ENCODE measurements at regions not wholly inside any gene's neighbourhood (a gene's known extent, or its start where the extent isn't known, plus 50 kb on each side); places are given as distances from the start of the nearest gene placed in this dataset.

DNA sequence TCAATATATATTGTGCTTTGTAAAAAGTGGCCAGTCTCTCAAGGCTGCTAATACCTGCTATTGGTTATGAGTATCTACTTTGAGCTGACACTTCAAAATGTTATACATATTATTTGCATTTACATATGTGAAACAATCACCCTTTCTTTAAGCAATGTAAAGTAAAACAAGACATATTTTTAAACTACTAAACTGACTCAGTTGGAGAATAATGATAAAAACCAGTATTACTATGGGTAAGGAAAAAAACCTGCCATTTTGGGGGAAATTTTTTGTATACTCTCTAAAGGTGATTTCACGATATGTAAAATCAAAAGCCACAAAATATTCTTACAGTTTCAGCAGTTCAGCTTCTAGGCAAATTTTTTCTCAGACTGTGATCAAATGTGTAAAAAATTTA, 232.3 kb downstream of the PRL start:
- DNase-seq (ENCODE audit: low spot score), result no peak
- H3K27ac ChIP-seq (ENCODE audit: poor library complexity, severe bottlenecking), result no peak overlapping the region
- TF ChIP-seq, protein P1, sequence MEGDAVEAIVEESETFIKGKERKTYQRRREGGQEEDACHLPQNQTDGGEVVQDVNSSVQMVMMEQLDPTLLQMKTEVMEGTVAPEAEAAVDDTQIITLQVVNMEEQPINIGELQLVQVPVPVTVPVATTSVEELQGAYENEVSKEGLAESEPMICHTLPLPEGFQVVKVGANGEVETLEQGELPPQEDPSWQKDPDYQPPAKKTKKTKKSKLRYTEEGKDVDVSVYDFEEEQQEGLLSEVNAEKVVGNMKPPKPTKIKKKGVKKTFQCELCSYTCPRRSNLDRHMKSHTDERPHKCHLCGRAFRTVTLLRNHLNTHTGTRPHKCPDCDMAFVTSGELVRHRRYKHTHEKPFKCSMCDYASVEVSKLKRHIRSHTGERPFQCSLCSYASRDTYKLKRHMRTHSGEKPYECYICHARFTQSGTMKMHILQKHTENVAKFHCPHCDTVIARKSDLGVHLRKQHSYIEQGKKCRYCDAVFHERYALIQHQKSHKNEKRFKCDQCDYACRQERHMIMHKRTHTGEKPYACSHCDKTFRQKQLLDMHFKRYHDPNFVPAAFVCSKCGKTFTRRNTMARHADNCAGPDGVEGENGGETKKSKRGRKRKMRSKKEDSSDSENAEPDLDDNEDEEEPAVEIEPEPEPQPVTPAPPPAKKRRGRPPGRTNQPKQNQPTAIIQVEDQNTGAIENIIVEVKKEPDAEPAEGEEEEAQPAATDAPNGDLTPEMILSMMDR (IDR thresholded peaks at IDR 0.05; ENCODE audit: poor library complexity, severe bottlenecking), result no peak
- H3K27me3 ChIP-seq (ENCODE audit: insufficient read depth, poor library complexity, severe bottlenecking), result no peaks in the 10 kb centered on the region
- no peaks in the 10 kb centered on the region for H3K4me1 ChIP-seq (ENCODE audit: insufficient read depth, poor library complexity, severe bottlenecking)
- H3K9me3 ChIP-seq (ENCODE audit: severe bottlenecking), result no peaks in the 10 kb centered on the region
- no peaks in the 10 kb centered on the region for H3K36me3 ChIP-seq (ENCODE audit: low read depth)
- ATAC-seq (ENCODE audit: low read depth), result no peak
- H3K4me3 ChIP-seq (ENCODE audit: severe bottlenecking), result no peak overlapping the region

DNA sequence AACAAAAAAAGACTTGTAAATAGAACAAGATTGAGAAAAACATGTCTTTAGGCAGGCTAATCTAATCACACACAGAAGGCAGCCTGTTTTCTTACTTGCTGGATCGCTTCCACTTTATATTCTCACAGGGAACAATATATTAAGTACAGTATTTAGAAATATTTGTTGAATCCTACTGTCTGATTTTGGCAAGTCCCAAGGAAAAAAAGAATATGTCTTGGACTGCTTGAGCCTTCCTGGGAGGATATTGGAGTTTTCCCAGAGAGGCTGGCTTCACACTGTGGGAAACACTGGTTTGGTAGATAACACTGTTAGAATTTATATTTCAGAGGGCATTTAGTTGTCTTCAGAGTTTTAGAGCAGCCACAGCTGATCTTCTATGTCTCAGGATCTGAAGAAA, 229.7 kb downstream of the PRL start:
- H3K4me3 ChIP-seq (ENCODE audit: severe bottlenecking), result no peak overlapping the region
- H3K9me3 ChIP-seq (ENCODE audit: severe bottlenecking), result no peaks in the 10 kb centered on the region
- DNase-seq (ENCODE audit: low spot score) (no peak), ATAC-seq (ENCODE audit: low read depth) (no peak)
- H3K27ac ChIP-seq (ENCODE audit: poor library complexity, severe bottlenecking), result no peak overlapping the region
- TF ChIP-seq, protein P1 (IDR thresholded peaks at IDR 0.05; ENCODE audit: poor library complexity, severe bottlenecking), result no peak
- no peaks in the 10 kb centered on the region for H3K36me3 ChIP-seq (ENCODE audit: low read depth)
- no peaks in the 10 kb centered on the region for H3K4me1 ChIP-seq (ENCODE audit: insufficient read depth, poor library complexity, severe bottlenecking)
- H3K27me3 ChIP-seq (ENCODE audit: insufficient read depth, poor library complexity, severe bottlenecking), result no peaks in the 10 kb centered on the region

DNA sequence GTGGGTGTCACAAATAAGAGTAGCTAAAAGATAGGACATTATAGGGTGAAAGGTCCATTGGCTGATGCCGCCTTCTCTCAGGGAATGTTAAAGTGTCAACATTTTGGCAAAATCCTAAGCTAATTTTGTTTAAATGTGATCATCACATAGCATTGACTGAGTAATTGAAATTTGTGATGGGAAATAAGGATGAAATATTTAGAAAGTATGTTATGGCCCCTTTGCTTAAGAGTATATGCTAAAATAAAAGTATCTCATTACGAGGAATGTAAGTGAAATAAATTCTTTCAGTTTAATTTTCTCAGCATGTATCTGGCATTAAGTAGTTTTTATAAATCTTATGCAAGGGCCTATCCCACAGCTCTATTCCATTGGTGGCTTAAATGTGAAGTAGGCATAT, 229.2 kb downstream of the PRL start:
- TF ChIP-seq, protein P1 (IDR thresholded peaks at IDR 0.05; ENCODE audit: poor library complexity, severe bottlenecking), result no peak
- H3K27me3 ChIP-seq (ENCODE audit: insufficient read depth, poor library complexity, severe bottlenecking), result no peaks in the 10 kb centered on the region
- H3K27ac ChIP-seq (ENCODE audit: poor library complexity, severe bottlenecking), result no peak overlapping the region
- no peaks in the 10 kb centered on the region for H3K9me3 ChIP-seq (ENCODE audit: severe bottlenecking)
- no peaks in the 10 kb centered on the region for H3K36me3 ChIP-seq (ENCODE audit: low read depth)
- no peaks in the 10 kb centered on the region for H3K4me1 ChIP-seq (ENCODE audit: insufficient read depth, poor library complexity, severe bottlenecking)
- ATAC-seq (ENCODE audit: low read depth) (no peak), DNase-seq (ENCODE audit: low spot score) (no peak)
- H3K4me3 ChIP-seq (ENCODE audit: severe bottlenecking), result no peak overlapping the region

DNA sequence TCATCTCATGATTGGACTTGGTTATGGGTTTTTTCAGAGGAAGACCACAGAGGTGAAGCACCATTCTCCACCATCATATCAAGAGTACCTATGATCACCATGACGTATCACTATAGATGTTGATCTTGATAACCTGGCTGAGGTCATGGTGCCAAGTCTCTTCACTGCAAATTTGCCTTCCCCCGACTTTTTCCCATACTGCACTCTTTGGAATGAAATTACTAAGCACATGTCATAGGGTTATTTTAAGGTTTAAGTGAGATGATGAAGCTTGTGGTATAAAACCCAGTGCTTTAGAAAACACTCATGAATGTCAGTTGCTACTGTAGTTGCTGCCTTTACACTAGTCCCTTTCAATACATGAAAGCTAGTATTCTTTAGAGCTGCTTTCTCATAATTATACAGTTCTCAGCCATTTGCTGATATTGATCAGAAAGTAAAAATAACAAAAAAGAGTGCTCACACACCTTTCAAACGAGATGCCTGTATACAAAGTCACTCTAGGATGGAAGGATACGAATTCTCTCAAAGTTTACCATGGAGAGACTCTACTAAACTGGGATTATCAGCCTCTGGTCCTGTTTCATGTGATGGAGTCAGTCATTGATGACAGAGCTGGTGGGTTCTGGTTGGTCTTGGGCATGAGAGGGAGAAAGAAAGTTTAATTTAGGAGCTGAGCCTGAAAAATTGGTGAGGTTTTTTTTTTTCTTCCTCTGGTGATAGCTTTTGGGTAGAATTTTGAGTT, 228.1 kb downstream of the PRL start:
- H3K36me3 ChIP-seq (ENCODE audit: low read depth), result no peaks in the 10 kb centered on the region
- H3K4me3 ChIP-seq (ENCODE audit: severe bottlenecking), result no peak overlapping the region
- DNase-seq (ENCODE audit: low spot score), result no peak
- no peaks in the 10 kb centered on the region for H3K27me3 ChIP-seq (ENCODE audit: insufficient read depth, poor library complexity, severe bottlenecking)
- no peaks in the 10 kb centered on the region for H3K9me3 ChIP-seq (ENCODE audit: severe bottlenecking)
- no peaks in the 10 kb centered on the region for H3K4me1 ChIP-seq (ENCODE audit: insufficient read depth, poor library complexity, severe bottlenecking)
- ATAC-seq (ENCODE audit: low read depth), result no peak
- TF ChIP-seq, protein P1 (IDR thresholded peaks at IDR 0.05; ENCODE audit: poor library complexity, severe bottlenecking), result no peak
- H3K27ac ChIP-seq (ENCODE audit: poor library complexity, severe bottlenecking), result no peak overlapping the region

DNA sequence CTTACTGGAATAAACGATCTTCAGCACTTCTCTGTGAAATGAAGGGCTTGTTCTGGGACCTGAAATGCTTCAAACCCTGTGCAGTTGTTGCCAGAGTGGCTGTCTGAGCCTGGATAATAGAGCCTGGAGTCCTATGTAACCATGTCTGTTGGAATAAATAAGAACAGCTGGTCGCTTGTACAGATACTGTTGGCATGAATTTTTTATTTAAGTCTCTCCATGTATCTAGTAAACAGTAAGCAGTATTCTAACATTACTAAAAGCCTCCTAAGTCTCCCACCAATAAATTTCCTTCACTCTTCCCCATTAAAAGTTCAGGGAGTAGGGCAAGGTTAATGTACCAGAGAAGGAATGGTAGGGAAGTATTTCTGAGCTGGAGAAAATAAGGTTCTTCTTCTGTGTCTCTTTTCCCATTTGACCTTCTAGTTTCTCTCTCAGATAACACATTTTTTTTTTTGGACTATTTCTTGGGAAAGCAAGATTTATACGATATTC, 227.5 kb downstream of the PRL start:
- DNase-seq (ENCODE audit: low spot score), result no peak
- no peak for ATAC-seq (ENCODE audit: low read depth)
- no peaks in the 10 kb centered on the region for H3K36me3 ChIP-seq (ENCODE audit: low read depth)
- no peaks in the 10 kb centered on the region for H3K4me1 ChIP-seq (ENCODE audit: insufficient read depth, poor library complexity, severe bottlenecking)
- no peaks in the 10 kb centered on the region for H3K9me3 ChIP-seq (ENCODE audit: severe bottlenecking)
- TF ChIP-seq, protein P1 (IDR thresholded peaks at IDR 0.05; ENCODE audit: poor library complexity, severe bottlenecking), result no peak
- H3K27ac ChIP-seq (ENCODE audit: poor library complexity, severe bottlenecking), result no peak overlapping the region
- H3K27me3 ChIP-seq (ENCODE audit: insufficient read depth, poor library complexity, severe bottlenecking), result no peaks in the 10 kb centered on the region
- H3K4me3 ChIP-seq (ENCODE audit: severe bottlenecking), result no peak overlapping the region

Data from RWPE2 (cell line).